GM13977 (cell line): ENCODE measurements at regions not wholly inside any gene's neighbourhood (a gene's known extent, or its start where the extent isn't known, plus 50 kb on each side); places are given as distances from the start of the nearest gene placed in this dataset.
"Not testable (repeated sequence)": the region's sequence is repeated elsewhere in the genome, so short reads cannot be mapped to it uniquely, and the experiment has no call there.

ENCODE experiments used
- DNase-seq: peaks from one replicate; pipeline ENCODE4 v3.0.0; 2012; ENCODE audit warnings: low spot score
- in situ Hi-C: fragments of 300-500 bp; cut with MboI; formaldehyde crosslinking; loops from one replicate; pipeline ENCODE4 v1.12.0; 2022; ENCODE audit warnings: low sequenced_read_pairs, low pct_unique_long_range_greater_than_20kb, mixed read lengths, inconsistent platforms; ENCODE audit not compliant: unreplicated experiment
- TF ChIP-seq, protein P1 (sequence below): IDR thresholded peaks from 2 replicates; pipeline ENCODE4 v1.5.1; 2012; ENCODE audit warnings: mild to moderate bottlenecking, control low read depth; ENCODE audit not compliant: insufficient read depth; ENCODE audit errors: extremely low read depth, missing control alignments

DNA sequence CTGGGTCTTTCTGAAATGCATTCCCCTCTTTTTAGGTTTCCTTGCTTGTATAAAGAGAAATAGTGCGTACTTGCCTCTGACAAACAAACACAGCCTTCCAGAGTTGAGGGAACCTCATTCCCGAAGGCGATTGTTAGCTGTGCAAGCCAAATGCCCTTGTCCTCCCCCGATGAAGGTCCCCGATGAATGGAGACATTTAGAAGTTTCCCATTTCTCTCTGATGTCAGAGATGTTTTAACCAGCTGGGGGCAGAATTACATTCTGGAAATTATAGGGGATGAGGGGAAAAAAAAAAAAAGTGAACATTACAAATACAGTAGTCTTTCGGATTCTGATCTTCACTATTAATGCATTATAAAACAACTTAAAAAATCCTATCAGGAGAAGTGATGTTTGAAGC, 366.8 kb downstream of the VRK1 start:
- TF ChIP-seq, protein P1, sequence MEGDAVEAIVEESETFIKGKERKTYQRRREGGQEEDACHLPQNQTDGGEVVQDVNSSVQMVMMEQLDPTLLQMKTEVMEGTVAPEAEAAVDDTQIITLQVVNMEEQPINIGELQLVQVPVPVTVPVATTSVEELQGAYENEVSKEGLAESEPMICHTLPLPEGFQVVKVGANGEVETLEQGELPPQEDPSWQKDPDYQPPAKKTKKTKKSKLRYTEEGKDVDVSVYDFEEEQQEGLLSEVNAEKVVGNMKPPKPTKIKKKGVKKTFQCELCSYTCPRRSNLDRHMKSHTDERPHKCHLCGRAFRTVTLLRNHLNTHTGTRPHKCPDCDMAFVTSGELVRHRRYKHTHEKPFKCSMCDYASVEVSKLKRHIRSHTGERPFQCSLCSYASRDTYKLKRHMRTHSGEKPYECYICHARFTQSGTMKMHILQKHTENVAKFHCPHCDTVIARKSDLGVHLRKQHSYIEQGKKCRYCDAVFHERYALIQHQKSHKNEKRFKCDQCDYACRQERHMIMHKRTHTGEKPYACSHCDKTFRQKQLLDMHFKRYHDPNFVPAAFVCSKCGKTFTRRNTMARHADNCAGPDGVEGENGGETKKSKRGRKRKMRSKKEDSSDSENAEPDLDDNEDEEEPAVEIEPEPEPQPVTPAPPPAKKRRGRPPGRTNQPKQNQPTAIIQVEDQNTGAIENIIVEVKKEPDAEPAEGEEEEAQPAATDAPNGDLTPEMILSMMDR = no peak

DNA sequence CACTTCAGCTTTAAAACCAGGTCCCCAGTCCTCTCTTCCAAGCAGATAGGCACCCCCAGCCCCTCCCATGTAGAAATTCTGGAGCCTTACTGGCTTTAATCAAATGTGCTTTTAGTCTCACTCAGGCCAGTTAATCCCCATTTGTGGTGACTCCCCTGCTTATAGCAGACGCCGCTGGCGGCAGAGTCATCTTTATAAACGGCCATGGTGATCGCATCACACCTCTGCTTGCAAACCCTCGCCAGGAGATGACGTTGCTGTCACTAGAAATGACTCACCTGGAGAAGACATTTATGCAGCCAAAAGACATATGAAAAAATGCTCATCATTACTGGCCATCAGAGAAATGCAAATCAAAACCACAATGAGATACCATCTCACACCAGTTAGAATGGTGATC, 369.3 kb downstream of the VRK1 start:
- TF ChIP-seq, protein P1 = no peak
- DNase-seq = no peak
- in situ Hi-C loops = no loop called here

More for the DNA sequence above, 366.8 kb downstream of the VRK1 start:
- in situ Hi-C loops = no loop called here
- no peak for DNase-seq

DNA sequence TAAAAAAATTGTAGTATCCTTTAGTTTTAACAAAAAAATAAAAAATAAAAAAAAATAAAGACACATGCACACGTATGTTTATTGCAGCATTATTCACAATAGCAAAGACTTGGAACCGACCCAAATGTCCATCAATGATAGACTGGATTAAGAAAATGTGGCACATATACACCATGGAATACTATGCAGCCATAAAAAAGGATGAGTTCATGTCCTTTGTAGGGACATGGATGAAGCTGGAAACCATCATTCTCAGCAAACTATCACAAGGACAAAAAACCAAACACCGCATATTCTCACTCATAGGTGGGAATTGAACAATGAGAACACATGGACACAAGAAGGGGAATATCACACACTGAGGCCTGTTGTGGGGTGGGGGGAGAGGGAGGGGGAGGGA, 370.4 kb downstream of the VRK1 start:
- DNase-seq, in situ Hi-C loops: not testable (repeated sequence)

DNA sequence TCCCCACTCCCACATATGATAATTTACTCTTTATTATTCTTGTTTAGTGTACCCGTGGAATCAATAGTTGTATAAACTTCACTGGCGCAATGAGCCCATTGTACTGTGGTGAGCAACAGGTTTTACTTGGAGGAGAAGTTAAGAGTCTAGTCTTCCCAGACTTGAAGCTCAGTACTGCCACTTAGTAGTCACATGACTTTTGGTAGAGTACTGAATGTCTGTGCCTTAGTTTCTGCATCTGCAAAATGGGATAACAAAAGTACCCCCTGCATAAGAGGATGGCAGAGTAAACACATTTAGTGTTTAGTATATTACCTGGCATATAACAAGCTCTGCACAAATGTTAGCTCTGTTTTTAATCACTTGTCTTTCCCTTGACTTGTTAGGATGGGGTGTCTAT, 375.5 kb downstream of the VRK1 start:
- in situ Hi-C loops = no loop called here
- TF ChIP-seq, protein P1 = no peak
- no peak for DNase-seq

DNA sequence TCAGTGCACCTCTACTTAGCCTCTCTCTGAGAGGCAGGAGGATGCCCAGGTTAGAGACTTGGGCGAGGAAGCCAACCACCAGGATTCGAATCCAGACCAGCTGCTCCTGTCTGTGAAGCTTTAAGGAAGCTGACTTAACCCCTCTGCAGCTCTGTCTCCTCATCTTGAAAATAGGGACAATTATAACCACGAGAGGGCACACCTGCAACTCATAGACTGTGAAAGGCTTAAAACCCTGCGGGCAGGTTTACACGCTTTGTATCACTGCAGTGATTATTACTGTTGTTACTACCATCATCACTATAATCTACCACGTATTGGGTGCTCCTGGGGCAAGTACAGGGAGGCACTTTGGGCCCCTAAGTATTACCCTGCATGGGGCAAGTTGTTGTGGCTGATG, 379.8 kb downstream of the VRK1 start:
- in situ Hi-C loops = no loop called here
- no peak for DNase-seq
- TF ChIP-seq, protein P1 = no peak

DNA sequence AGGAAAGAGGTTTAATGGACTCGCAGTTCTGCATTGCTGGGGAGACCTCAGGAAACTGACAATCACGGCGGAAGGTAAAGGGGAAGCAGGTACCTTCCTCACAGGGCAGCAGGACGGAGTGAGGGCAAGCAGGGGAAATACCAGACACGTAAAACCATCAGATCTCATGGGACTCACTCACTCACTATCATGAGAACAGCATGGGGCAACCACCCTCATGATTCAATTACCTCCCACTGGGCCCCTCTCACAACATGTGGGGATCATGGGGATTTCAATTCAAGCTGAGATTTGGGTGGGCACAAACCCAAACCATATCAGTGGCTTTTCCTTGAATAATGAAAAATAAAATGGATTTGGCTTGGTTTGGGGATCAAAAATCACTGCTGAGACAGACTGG, 380.5 kb downstream of the VRK1 start:
- in situ Hi-C loops = no loop called here
- DNase-seq = no peak
- TF ChIP-seq, protein P1 = no peak

DNA sequence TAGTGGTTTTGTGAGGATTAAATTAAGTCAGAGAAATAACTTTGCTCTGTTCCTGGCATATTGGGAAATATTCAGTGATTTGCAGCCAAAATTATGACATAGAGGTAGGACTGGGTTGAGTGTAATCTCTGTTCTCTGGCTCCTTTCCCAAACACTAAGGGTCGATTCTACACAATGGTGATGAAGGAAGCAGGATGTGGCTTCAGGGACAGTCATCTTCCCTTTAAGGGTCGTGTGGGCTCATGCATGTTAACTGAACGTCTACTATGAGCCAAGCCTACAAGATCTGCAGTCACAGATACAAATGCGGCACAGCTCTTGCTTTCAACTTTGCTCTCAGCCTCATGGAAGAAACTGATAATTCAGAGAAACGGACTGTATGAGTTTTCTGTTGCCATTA, 381.6 kb downstream of the VRK1 start:
- TF ChIP-seq, protein P1 = no peak
- no peak for DNase-seq
- in situ Hi-C loops = no loop called here
